GM10266 (cell line): ENCODE measurements at regions not wholly inside any gene's neighbourhood (a gene's known extent, or its start where the extent isn't known, plus 50 kb on each side); places are given as distances from the start of the nearest gene placed in this dataset.
"Not testable (repeated sequence)": the region's sequence is repeated elsewhere in the genome, so short reads cannot be mapped to it uniquely, and the experiment has no call there.

Source experiments
- DNase-seq: peaks from one replicate; pipeline ENCODE4 v3.0.0; 2012; ENCODE audit errors: extremely low spot score
- CTCF ChIP-seq: IDR thresholded peaks from 2 replicates; pipeline ENCODE4 v1.5.1; 2012; ENCODE audit warnings: mild to moderate bottlenecking, low read depth; ENCODE audit not compliant: control insufficient read depth, insufficient read depth; ENCODE audit errors: missing control alignments

GRCh38 chr1:148389027-148389339, 94.1 kb downstream of the PPIAL4G start:
- DNase-seq: no peak
- no peak for TF ChIP-seq CTCF

GRCh38 chr1:148388260-148389026, 94.7 kb downstream of the PPIAL4G start:
- DNase-seq: peak; percentile 82
- TF ChIP-seq CTCF: no peak

GRCh38 chr1:148387949-148388259, 95.2 kb downstream of the PPIAL4G start:
- DNase-seq: not testable (repeated sequence)

GRCh38 chr1:148387122-148387948, 95.8 kb downstream of the PPIAL4G start:
- DNase-seq: not testable (repeated sequence)

- TF ChIP-seq CTCF: no peak
- no peak for DNase-seq
Observed at GRCh38 chr1:148386617-148387016, 96.5 kb downstream of the PPIAL4G start.

- not testable (repeated sequence) for DNase-seq
Observed at GRCh38 chr1:148386031-148386398, 97.1 kb downstream of the PPIAL4G start.

GRCh38 chr1:148385371-148386030, 97.6 kb downstream of the PPIAL4G start:
- DNase-seq: no peak
- TF ChIP-seq CTCF: no peak

- TF ChIP-seq CTCF: no peak
- DNase-seq: no peak
Observed at GRCh38 chr1:148383966-148384365, 99.1 kb downstream of the PPIAL4G start.

GRCh38 chr1:148379697-148380096, 103.4 kb downstream of the PPIAL4G start:
- no peak for DNase-seq
- no peak for TF ChIP-seq CTCF
